OCI-LY3 (cell line): ENCODE measurements at regions not wholly inside any gene's neighbourhood (a gene's known extent, or its start where the extent isn't known, plus 50 kb on each side); places are given as distances from the start of the nearest gene placed in this dataset.

Experiments
- H2AFZ ChIP-seq: fragments of 200-600, 300-600 bp; shearing (Covaris generic); 2 replicates; pipeline ENCODE4 v1.6.0; 2014; ENCODE audit warnings: antibody characterized with exemption, low read depth, low read length
- H3K27ac ChIP-seq: fragments of 200-600, 300-600 bp; sonication (generic); 2 replicates; pipeline ENCODE4 v1.5.1; 2014; ENCODE audit warnings: mild to moderate bottlenecking, low read length, moderate library complexity, mixed read lengths
- H3K27me3 ChIP-seq: fragments of 200-600, 300-600 bp; sonication (generic); 2 replicates; pipeline ENCODE4 v1.6.1; 2014; ENCODE audit warnings: low read depth, low read length, mixed read lengths
- H3K36me3 ChIP-seq: fragments of 200-600, 300-600 bp; sonication (generic); replicated peaks from 2 replicates; pipeline ENCODE3; 2014; ENCODE audit warnings: low read depth, low read length, mixed read lengths
- H3K4me1 ChIP-seq: fragments of 300-600, 200-600 bp; sonication (generic); 2 replicates; pipeline ENCODE4 v1.6.1; 2014; ENCODE audit warnings: low read length, mixed read lengths
- H3K4me2 ChIP-seq: fragments of 200-600, 300-600 bp; sonication (generic); 2 replicates; pipeline ENCODE4 v1.6.1; 2014; ENCODE audit warnings: low read length, mixed read lengths
- H3K4me3 ChIP-seq: fragments of 300-600, 200-600 bp; sonication (generic); 2 replicates; pipeline ENCODE4 v1.5.1; 2014; ENCODE audit warnings: antibody characterized with exemption, mild to moderate bottlenecking, low read length, moderate library complexity
- H3K79me2 ChIP-seq: fragments of 300-600, 200-600 bp; shearing (Covaris generic); 2 replicates; pipeline ENCODE4 v1.6.1; 2014; ENCODE audit warnings: mild to moderate bottlenecking, low read length, mixed read lengths
- H3K9ac ChIP-seq: fragments of 300-600, 200-600 bp; shearing (Covaris generic); 2 replicates; pipeline ENCODE4 v1.6.0; 2014; ENCODE audit warnings: mild to moderate bottlenecking, low read length, moderate library complexity
- H3K9me3 ChIP-seq: fragments of 200-600, 300-600 bp; shearing (Covaris generic); 2 replicates; pipeline ENCODE4 v1.6.1; 2014; ENCODE audit warnings: low read length, mixed read lengths; ENCODE audit not compliant: insufficient read depth
- H4K20me1 ChIP-seq: fragments of 200-600, 300-600 bp; sonication (generic); 2 replicates; pipeline ENCODE4 v1.6.1; 2016; ENCODE audit warnings: low read length, mixed read lengths; ENCODE audit not compliant: insufficient read depth
- CTCF ChIP-seq: fragments of 200-600, 300-600 bp; sonication (generic); IDR thresholded peaks from 2 replicates; pipeline ENCODE4 v1.5.1; 2014; ENCODE audit warnings: antibody characterized with exemption, low read length, low read depth
- EZH2phosphoT487 ChIP-seq: fragments of 200-600 bp; shearing (Covaris generic); IDR thresholded peaks from 2 replicates; pipeline ENCODE4 v1.6.1; 2018; ENCODE audit warnings: antibody characterized with exemption, mixed run types, low read depth

- H4K20me1 ChIP-seq: no peaks in the 10 kb centered on the region
- H3K9ac ChIP-seq: no peak overlapping the region
- no peak overlapping the region for H3K4me2 ChIP-seq
- no peaks in the 10 kb centered on the region for H3K27me3 ChIP-seq
- H3K4me1 ChIP-seq: peaks cover 37% of the 10 kb centered on the region
- H3K9me3 ChIP-seq: no peaks in the 10 kb centered on the region
- no peak overlapping the region for H3K4me3 ChIP-seq
- no peak overlapping the region for H3K27ac ChIP-seq
- no peaks in the 10 kb centered on the region for H3K79me2 ChIP-seq
- no peak for TF ChIP-seq EZH2phosphoT487
- no peak for TF ChIP-seq CTCF
- no peak overlapping the region for H2AFZ ChIP-seq
- H3K36me3 ChIP-seq: no peaks in the 10 kb centered on the region
Measured at GRCh38 chr10:110370006-110370405, 65.3 kb upstream of the SMNDC1 start.

- no peak overlapping the region for H3K4me2 ChIP-seq
- H3K9ac ChIP-seq: no peak overlapping the region
- H3K36me3 ChIP-seq: no peaks in the 10 kb centered on the region
- H4K20me1 ChIP-seq: no peaks in the 10 kb centered on the region
- no peak overlapping the region for H3K27ac ChIP-seq
- no peaks in the 10 kb centered on the region for H3K79me2 ChIP-seq
- peaks cover 15% of the 10 kb centered on the region for H3K4me1 ChIP-seq
- no peaks in the 10 kb centered on the region for H3K9me3 ChIP-seq
- no peak for TF ChIP-seq EZH2phosphoT487
- no peak overlapping the region for H3K4me3 ChIP-seq
- H3K27me3 ChIP-seq: no peaks in the 10 kb centered on the region
- H2AFZ ChIP-seq: no peak overlapping the region
Measured at GRCh38 chr10:110372656-110373055, 67.9 kb upstream of the SMNDC1 start.

GRCh38 chr10:110373059-110373458, 68.3 kb upstream of the SMNDC1 start:
- Histone ChIP-seq H3K9me3 (no peaks in the 10 kb centered on the region), H3K79me2 (no peaks in the 10 kb centered on the region), H4K20me1 (no peaks in the 10 kb centered on the region), H2AFZ (no peak overlapping the region), H3K9ac (no peak overlapping the region), H3K4me1 (peaks cover 11% of the 10 kb centered on the region), H3K36me3 (no peaks in the 10 kb centered on the region), H3K4me3 (no peak overlapping the region), H3K4me2 (no peak overlapping the region), H3K27ac (no peak overlapping the region), H3K27me3 (no peaks in the 10 kb centered on the region)
- TF ChIP-seq EZH2phosphoT487 (no peak), CTCF (no peak)

DNA sequence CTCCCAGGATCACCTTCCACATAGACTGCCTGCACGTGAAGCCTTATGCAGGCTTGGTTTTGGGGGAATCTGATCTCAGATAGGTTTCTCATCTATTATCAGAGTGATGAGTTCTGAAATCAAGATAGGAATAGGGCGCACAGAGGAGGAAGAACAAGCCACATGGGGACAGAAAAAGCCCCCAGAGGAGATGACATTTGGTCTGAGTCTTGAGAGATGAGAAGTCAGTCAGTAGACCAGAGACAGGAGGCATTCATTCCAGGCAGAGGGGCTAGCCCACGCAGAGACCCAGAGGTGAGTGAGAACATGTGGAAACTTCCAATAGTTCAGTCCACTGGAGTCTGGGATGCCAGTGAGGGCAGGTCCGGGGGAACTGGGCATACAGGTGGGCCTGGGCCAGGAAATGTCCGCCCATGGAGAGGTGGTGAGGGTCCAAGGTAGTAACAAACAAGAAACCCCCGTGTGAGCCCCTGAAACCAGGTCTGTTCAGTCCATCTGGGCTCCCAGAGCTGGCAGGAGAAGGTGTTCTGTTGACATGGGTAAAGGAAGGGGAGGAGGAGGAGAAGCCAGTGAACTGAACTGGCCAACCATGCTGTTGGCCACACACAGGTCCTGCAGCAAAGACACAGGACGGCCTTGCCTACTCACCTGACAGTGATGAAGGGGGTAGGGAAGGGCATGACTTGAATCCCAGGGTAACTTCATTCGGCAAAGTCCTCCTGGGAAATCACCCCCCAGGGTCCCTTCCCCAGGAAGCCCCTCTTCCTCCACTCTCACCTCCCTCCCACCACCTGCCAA, 69.3 kb upstream of the SMNDC1 start:
- Histone ChIP-seq H2AFZ (no peak overlapping the region), H3K4me2 (no peak overlapping the region), H3K9me3 (no peaks in the 10 kb centered on the region), H3K9ac (no peak overlapping the region), H3K4me3 (no peak overlapping the region), H3K79me2 (no peaks in the 10 kb centered on the region), H3K27ac (no peak overlapping the region), H3K27me3 (no peaks in the 10 kb centered on the region), H3K36me3 (no peaks in the 10 kb centered on the region), H3K4me1 (peaks cover under 1% of the 10 kb centered on the region), H4K20me1 (no peaks in the 10 kb centered on the region)
- no peak for TF ChIP-seq EZH2phosphoT487
- TF ChIP-seq CTCF: no peak
